Hematopoietic multipotent progenitor cell treated with erythropoietin and hydrocortisone succinate and interleukin-3 and kit ligand, for 4 days (in vitro differentiated cells): ENCODE measurements at regions not wholly inside any gene's neighbourhood (a gene's known extent, or its start where the extent isn't known, plus 50 kb on each side); places are given as distances from the start of the nearest gene placed in this dataset.

ENCODE experiments used
- DNase-seq: peaks from one replicate; pipeline ENCODE4 v3.0.0-alpha.2; 2015

DNA sequence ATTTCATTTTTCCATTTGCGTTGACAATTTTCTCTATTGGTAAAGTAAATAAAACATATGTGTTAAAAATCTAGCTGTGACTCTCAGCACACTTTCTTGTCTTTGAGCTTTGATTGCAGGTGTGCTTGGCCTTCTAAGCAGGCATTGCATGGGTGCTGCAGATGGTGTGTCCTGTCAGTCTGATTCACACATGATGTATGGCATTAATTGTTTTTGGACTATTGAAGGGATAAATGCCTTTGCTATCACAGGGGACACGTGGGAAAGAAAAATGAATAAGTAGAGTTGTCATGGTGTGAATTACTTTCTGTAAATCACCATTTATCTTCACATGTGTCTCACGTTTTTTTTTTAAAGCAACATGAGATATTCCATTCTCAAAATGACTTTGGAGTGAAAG is 211.3 kb upstream of the NAV3 start:
- DNase-seq = no peak

GRCh38 chr12:77617818-77618217 is 212.9 kb upstream of the NAV3 start:
- no peak for DNase-seq

DNA sequence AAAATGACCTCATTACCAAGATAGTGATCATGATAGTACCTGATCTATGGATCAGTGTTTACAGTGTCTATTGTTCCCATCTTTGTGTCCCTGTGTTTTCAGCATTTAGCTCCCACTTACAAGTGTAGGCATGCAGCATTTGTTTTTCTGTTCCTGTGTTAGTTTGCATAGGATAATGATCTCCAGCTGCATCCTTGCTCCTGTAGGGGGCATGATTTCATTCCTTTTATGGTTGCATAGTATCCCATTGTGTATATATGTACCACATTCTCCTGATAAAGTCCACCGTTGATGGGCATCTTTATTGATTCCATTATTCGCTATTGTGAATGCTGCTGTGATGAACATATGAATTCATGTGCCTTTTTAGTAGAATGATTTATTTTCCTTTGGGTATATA is 215.4 kb upstream of the NAV3 start:
- peak; percentile 3 for DNase-seq

DNA sequence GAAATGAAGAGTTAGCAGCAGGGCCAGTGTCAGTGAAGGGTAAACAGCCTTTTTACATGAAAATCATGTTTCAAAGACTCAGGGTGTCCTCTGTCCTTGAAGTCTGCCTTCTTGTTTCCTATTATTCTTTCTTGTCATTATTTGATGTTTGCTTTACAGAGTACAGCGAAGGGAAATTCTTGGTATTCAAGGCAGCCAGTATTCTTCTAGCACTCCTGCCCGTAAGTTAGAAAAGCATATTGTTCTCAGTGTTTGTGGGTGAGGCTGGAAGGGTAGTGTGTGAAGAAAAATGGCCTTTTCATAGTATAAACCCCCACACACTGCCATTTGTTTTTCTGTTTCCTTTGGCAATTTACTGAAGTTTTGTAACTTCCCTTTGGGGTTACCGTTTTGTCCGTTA is 217.3 kb upstream of the NAV3 start:
- DNase-seq = no peak

GRCh38 chr12:77610446-77610845 is 220.2 kb upstream of the NAV3 start:
- no peak for DNase-seq

- no peak for DNase-seq
Observed at GRCh38 chr12:77609016-77609415, 221.7 kb upstream of the NAV3 start.

- no peak for DNase-seq
Observed at GRCh38 chr12:77608271-77608824, 222.3 kb upstream of the NAV3 start.

- no peak for DNase-seq
Observed at GRCh38 chr12:77606348-77606747, 224.3 kb upstream of the NAV3 start.

- no peak for DNase-seq
Observed at GRCh38 chr12:77603946-77604345, 226.7 kb upstream of the NAV3 start.

DNA sequence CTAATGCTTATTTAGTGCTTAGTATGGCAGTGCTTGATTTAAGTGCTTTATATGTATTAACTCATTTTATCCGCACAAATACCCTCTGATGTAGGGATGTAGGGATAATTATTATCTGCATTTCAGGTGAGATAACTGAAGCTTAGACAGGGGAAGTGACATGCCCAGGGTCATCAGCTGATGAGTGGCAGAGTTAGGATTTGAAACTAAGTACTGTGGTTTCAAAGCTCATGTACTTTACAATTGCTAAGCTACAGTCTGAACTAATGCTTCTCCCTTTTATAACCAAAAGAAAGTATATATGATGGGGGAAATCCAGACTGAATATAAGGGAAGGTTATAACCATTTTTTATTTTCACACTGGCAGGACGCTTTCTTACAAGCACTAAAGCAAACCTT is 229.6 kb upstream of the NAV3 start:
- no peak for DNase-seq

GRCh38 chr12:77600468-77600843 is 230.2 kb upstream of the NAV3 start:
- DNase-seq = no peak

DNA sequence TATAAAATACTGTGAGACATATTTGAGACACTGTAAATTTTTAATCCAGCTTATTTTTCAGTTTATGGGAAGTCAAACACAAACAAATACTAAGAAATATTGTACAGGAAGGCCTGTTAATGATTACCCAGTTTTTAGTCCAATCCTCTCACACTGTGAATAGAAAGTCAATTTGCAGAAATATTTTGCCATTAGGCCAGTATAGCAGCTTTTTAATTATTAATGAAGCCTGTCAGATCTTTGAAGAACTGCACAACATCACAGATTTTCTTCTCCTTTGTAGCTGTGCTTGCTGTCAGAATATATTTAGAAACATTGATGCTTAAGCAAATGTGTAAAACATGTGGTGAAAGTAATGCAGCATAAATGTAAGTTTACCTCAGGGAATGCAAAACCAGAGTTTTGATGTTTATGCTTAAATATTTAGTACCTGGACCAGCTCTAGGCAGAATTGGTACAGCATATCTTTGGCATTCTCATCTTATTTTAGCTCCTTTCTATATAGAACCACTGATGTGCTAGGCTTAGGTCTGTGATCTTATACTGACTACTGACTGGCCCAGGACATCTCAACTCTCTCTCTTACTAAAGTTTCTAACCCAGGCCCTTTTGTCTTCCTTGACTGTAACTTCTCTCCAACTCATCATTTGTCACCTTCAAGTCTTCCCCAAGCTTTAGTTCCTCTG is 230.8 kb upstream of the NAV3 start:
- no peak for DNase-seq

DNA sequence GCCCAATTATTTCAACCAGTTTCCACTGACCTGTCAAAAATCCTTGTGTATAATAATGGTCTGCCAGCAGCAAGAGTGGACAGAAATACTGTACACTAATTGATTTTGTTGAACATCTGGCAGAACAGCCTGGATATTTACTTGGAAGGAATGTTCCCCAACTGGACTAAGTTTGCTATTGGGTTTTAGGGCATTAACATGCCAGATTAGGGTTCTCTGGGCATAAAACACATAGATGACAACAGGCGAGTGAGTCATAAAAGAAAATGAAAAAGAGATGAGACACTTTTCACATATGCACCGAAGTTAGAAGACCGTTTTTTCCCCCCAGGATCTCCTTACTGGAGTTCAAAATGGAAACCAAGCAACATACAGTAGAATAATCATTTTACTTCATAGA is 236.3 kb upstream of the NAV3 start:
- no peak for DNase-seq

DNA sequence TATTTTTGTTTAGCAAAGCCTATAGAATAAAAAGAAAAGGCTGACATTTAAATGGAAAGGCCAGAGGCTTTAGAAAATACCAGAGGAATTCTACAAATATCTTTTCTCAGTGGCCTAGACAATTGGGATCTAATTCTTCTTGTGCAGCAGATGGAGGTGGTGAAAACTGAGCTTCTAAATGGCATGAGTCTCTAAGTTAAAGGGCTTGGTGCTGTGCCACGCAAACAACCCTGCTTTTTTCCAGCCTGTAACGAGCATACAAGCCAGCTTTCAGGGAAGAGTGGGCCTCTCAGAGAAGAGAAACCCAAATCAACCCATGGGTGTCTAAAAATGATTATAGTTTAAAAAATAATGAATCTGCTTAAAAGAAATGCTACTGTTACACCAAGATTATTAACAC is 237.9 kb upstream of the NAV3 start:
- DNase-seq = no peak

- no peak for DNase-seq
Observed at GRCh38 chr12:77591959-77592743, 238.5 kb upstream of the NAV3 start.

DNA sequence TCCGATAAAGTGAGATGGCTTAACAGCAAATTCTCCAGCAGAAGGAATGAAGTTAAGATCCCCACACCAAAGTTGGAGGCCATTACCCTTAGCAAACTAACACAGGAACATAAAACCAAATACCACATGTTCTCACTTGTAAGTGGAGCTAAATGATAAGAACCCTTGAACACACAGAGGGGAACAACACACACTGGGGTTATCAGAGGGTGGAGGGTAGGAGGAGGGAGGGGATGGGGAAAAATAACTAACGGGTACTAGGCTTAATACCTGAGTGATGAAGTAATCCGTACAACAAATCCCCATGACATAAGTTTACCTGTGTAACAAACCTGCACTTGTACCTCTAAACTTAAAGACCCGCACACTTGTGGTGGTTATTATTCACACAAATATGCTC is 240.4 kb upstream of the NAV3 start:
- no peak for DNase-seq

- no peak for DNase-seq
Observed at GRCh38 chr12:77584860-77585259, 245.8 kb upstream of the NAV3 start.

- no peak for DNase-seq
Observed at GRCh38 chr12:77578466-77579220, 252.1 kb upstream of the NAV3 start.

- DNase-seq = no peak
Observed at GRCh38 chr12:77577791-77578190, 252.9 kb upstream of the NAV3 start.

DNA sequence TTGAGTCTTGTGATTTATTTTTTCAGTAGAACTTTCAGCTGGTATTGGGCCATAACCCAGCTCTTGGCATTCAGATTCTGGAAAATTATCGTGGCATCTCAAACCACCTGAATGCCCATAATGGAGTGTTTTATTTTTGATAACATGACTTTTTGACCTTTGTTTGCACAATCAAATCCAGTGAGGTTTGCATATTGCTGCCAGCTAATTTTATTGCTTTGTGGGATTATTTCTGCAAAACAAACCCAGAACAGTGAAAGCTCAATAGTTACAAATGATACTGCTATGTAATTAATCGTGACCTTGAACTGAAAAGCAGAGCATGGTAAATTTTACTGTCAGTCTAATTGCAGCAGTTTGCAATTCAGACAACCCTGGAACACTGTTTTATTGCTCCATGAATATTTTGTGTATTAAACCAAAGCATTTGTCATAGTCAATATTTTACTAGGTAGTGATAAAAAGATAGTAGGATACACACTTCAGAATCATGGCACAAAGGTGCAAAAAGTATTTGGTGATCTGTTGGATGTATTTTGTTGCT is 255.2 kb upstream of the NAV3 start:
- DNase-seq = no peak

GRCh38 chr12:77572371-77572770 is 258.3 kb upstream of the NAV3 start:
- no peak for DNase-seq

DNA sequence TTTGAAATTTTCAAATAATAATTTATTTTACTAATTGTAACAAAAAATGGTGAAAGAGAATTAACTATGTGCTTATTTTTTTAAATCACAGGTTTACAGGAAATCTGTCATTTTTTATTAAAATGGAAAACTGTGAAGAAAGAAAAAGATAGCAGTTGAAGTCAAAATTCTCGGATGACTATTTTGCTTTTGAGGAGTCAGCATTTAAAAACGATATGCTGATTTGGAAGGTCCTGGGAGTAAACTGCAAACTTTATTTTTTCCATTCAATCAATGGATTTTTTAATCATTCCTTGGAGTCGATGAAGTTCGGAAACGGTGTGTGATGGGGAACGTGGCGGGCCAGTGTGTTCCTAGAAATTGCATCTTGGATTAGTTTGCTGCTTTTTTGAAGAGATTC is 258.9 kb upstream of the NAV3 start:
- DNase-seq = no peak

DNA sequence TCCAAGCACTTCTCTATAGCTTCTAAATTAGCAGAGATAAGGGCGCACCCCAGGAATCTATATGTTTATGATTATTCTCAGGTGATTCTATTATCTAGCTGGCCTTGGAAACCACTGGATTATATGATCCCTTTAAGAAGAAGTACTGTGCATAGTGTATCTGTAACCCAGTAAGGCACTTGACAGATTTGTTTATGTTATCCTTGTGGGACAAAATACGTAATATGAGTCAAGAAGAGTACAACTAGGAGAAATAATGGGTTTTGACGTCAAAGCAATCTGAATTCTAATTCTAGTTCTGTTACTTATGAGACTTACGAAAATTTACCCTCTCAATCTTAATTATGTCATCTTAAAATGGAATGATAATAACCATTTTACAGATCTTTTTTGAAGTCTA is 259.6 kb upstream of the NAV3 start:
- DNase-seq = peak; percentile 0
